ENCODE measurements at regions not wholly inside any gene's neighbourhood (a gene's known extent, or its start where the extent isn't known, plus 50 kb on each side); places are given as distances from the start of the nearest gene placed in this dataset.
"Not testable (repeated sequence)": the region's sequence is repeated elsewhere in the genome, so short reads cannot be mapped to it uniquely, and the experiment has no call there.

- DNase-seq = no peak
Measured at GRCh38 chr3:178304758-178305467, 231.3 kb upstream of the KCNMB2 start.

GRCh38 chr3:178306432-178307115, 229.7 kb upstream of the KCNMB2 start:
- DNase-seq = no peak

- no peak for DNase-seq
Measured at GRCh38 chr3:178308771-178309170, 227.5 kb upstream of the KCNMB2 start.

- no peak for DNase-seq
Measured at GRCh38 chr3:178310949-178311348, 225.3 kb upstream of the KCNMB2 start.

- DNase-seq = no peak
Measured at GRCh38 chr3:178313716-178314115, 222.5 kb upstream of the KCNMB2 start.

- DNase-seq = no peak
Measured at GRCh38 chr3:178318340-178318739, 217.9 kb upstream of the KCNMB2 start.

GRCh38 chr3:178318941-178319816, 217.1 kb upstream of the KCNMB2 start:
- DNase-seq = no peak

GRCh38 chr3:178320456-178321351, 215.5 kb upstream of the KCNMB2 start:
- DNase-seq = no peak

- DNase-seq = no peak
Measured at GRCh38 chr3:178324356-178324755, 211.9 kb upstream of the KCNMB2 start.

- DNase-seq = no peak
Measured at GRCh38 chr3:178325330-178325729, 210.9 kb upstream of the KCNMB2 start.

GRCh38 chr3:178329936-178330335, 206.3 kb upstream of the KCNMB2 start:
- DNase-seq = no peak

GRCh38 chr3:178334239-178334638, 202.0 kb upstream of the KCNMB2 start:
- DNase-seq = no peak

GRCh38 chr3:178336336-178336735, 199.9 kb upstream of the KCNMB2 start:
- no peak for DNase-seq

GRCh38 chr3:178340506-178340905, 195.7 kb upstream of the KCNMB2 start:
- no peak for DNase-seq

- no peak for DNase-seq
Measured at GRCh38 chr3:178341636-178342035, 194.6 kb upstream of the KCNMB2 start.

- no peak for DNase-seq
Measured at GRCh38 chr3:178342111-178342510, 194.1 kb upstream of the KCNMB2 start.

- no peak for DNase-seq
Measured at GRCh38 chr3:178343433-178344038, 192.7 kb upstream of the KCNMB2 start.

GRCh38 chr3:178345944-178346343, 190.3 kb upstream of the KCNMB2 start:
- DNase-seq = no peak

- DNase-seq = not testable (repeated sequence)
Measured at GRCh38 chr3:178348561-178349217, 187.5 kb upstream of the KCNMB2 start.

- not testable (repeated sequence) for DNase-seq
Measured at GRCh38 chr3:178349218-178349596, 187.0 kb upstream of the KCNMB2 start.

- no peak for DNase-seq
Measured at GRCh38 chr3:178350763-178351162, 185.5 kb upstream of the KCNMB2 start.

All from NCI-H1048 (cell line).